SK-N-SH (cell line): ENCODE measurements at regions not wholly inside any gene's neighbourhood (a gene's known extent, or its start where the extent isn't known, plus 50 kb on each side); places are given as distances from the start of the nearest gene placed in this dataset.

Experiments used
- POLR2AphosphoS5 ChIP-seq: IDR thresholded peaks from 2 replicates; pipeline ENCODE4 v1.6.1; 2012; ENCODE audit warnings: low read depth, low read length
- TAF1 ChIP-seq: IDR thresholded peaks from 2 replicates; pipeline ENCODE4 v1.6.1; 2012; ENCODE audit warnings: low read depth, mild to moderate bottlenecking, low read length, moderate library complexity, borderline replicate concordance

DNA sequence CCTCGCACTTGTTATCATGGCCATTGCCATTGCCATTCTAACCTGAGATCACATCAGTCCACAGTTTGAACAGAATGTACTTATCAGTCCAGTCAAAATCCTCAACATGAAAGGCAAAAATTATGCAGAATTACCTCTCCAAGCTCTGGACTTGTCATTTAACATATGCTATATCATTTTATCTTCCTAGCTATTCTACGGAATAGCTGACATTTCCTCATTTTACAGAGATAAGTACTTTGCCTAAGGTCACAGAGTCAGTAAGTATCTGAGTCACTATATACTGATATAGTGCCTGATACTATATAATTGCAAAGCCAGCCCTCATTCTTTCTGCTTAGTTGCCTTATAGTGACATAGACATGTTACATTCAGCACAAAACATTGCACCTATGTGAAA lies 456.9 kb upstream of the GHITM start:
- TF ChIP-seq TAF1 (no peak), POLR2AphosphoS5 (no peak)
